Transverse colon (tissue), 4 donors: ENCODE measurements at regions not wholly inside any gene's neighbourhood (a gene's known extent, or its start where the extent isn't known, plus 50 kb on each side); places are given as distances from the start of the nearest gene placed in this dataset.
"Not testable (repeated sequence)": the region's sequence is repeated elsewhere in the genome, so short reads cannot be mapped to it uniquely, and the experiment has no call there.

Experiments
- DNase-seq: peaks from one replicate; pipeline ENCODE4 v3.0.0-alpha.2; 2019
- H3K27ac ChIP-seq, 4 donors: fragments of 200-600 bp; sonication (generic); 2 replicates each; pipeline ENCODE4 v1.5.1; 2016 to 2018; ENCODE audit warnings: inconsistent platforms in 4 of 4
- H3K27me3 ChIP-seq: fragments of 200-600 bp; sonication (generic); 2 replicates; pipeline ENCODE4 v1.5.1; 2017; ENCODE audit warnings: inconsistent platforms
- H3K36me3 ChIP-seq, 4 donors: fragments of 200-600 bp; sonication (generic); 2 replicates each; pipeline ENCODE4 v1.5.1; 2017 to 2019; ENCODE audit warnings: inconsistent platforms in 4 of 4
- H3K4me1 ChIP-seq, 4 donors: fragments of 200-600 bp; sonication (generic); 2 replicates each; pipeline ENCODE4 v1.5.1; 2017 to 2020; ENCODE audit warnings: inconsistent platforms in 4 of 4
- H3K4me3 ChIP-seq, 4 donors: fragments of 200-600 bp; sonication (generic); 1 replicate in 1 of 4; 2 replicates in 3 of 4; pipeline versions ENCODE4 v1.5.1 to v1.6.1; 2017 to 2019; ENCODE audit warnings: inconsistent platforms in 4 of 4
- H3K9me3 ChIP-seq, 2 donors: fragments of 200-600 bp; sonication (generic); 2 replicates each; pipeline ENCODE4 v1.5.1; 2017 to 2019; ENCODE audit warnings: inconsistent platforms in 2 of 2
- CTCF ChIP-seq, 5 experiments: fragments of 200-600 bp in 3 of 5; fragments of 450-650 bp in 2 of 5; sonication (generic) in 3 of 5; IDR thresholded peaks; 1 replicate in 2 of 5; 2 replicates in 3 of 5; pipeline ENCODE4 v1.5.1; 2016 to 2017; ENCODE audit warnings: antibody characterized with exemption in 5 of 5, inconsistent platforms in 3 of 5, mild to moderate bottlenecking in 2 of 5, moderate library complexity in 1 of 5
- EP300 ChIP-seq: sonication (generic); formaldehyde crosslinking; IDR thresholded peaks from one replicate; pipeline ENCODE4 v1.6.1; 2017; ENCODE audit warnings: antibody characterized with exemption, low read depth
- POLR2A ChIP-seq: fragments of 450-650 bp; IDR thresholded peaks from one replicate; pipeline ENCODE4 v1.6.1; 2016; ENCODE audit warnings: antibody characterized with exemption, mild to moderate bottlenecking, moderate library complexity
- POLR2AphosphoS5 ChIP-seq, 3 donors: sonication (generic); formaldehyde crosslinking; IDR thresholded peaks; one replicate each; pipeline ENCODE4 v1.6.1; 2016; ENCODE audit warnings: antibody characterized with exemption in 3 of 3
- WGBS, 2 donors: methylation state at CpG; one replicate each; pipeline ENCODE4 v1.1.5; 2018; ENCODE audit warnings: low coverage in 1 of 2; 5-methylcytosine and 5-hydroxymethylcytosine counted together
- in situ Hi-C, 4 donors: fragments of 200-750 bp; cut with MboI; loops; one replicate each; pipeline versions ENCODE4 v1.15.0 to v1.15.1; 2017; ENCODE audit warnings: low sequenced_read_pairs in 3 of 4, low pct_ligation_motif_present in 1 of 4, low pct_unique_long_range_greater_than_20kb in 1 of 4
- intact Hi-C: fragments of 100-400 bp; cut with DNase I; formaldehyde crosslinking; loops from one replicate; pipeline ENCODE4 v1.15.1; 2023; ENCODE audit warnings: low total_unique reads

DNA sequence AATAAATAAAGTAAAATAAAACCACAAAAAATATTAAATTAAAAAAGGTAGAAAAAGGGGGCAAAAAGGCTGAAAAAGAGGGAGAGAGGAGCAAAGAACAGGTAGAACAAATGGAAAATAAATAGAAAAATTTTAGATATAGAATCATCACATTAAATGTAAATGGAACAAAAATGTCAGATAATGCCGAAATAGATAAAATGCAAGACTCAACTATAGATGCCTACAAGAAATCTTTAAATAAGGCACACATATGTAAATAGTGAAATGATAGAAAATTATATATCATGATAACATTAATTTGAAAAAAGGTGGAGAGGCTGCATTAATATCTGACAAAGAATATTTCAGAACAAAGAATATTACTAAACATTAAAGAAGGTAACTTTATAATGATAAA, 477.1 kb upstream of the SPRY2 start:
- no peaks in the 10 kb centered on the region for H3K9me3 ChIP-seq
- no peaks in the 10 kb centered on the region for H3K4me1 ChIP-seq
- in situ Hi-C loops, result no loop called here
- intact Hi-C loops, result no loop called here
- no peak for TF ChIP-seq CTCF (IDR thresholded peaks at IDR 0.05)
- no peak for TF ChIP-seq POLR2A
- no peak for TF ChIP-seq EP300
- no peak for TF ChIP-seq POLR2AphosphoS5 (IDR thresholded peaks at IDR 0.05)
- H3K4me3 ChIP-seq, result no peak overlapping the region
- no peaks in the 10 kb centered on the region for H3K36me3 ChIP-seq
- 89 to 97% methylated on average over 1 of the region's 1 CpG for WGBS, 2 donors
- no peak overlapping the region for H3K27ac ChIP-seq
- no peak for DNase-seq
- no peaks in the 10 kb centered on the region for H3K27me3 ChIP-seq

DNA sequence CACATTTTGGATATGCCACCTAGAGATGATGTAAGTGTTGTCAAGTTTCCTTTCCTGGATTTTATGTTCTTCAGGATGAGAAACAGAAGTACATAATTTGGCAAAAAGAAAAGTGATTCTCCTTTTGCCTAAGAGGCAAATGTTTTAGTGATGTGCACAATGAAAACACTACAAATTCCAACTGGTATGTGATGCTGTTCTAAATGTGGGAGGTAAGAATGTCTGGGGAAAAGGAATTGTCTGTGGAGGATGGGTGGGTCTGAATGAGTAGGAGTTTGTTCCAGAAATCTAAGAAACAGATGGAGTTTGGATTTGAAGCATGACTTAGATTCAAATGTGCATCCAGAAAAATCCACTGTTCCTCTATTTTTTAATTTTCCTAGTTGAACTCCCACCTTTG, 473.6 kb upstream of the SPRY2 start:
- no peaks in the 10 kb centered on the region for H3K36me3 ChIP-seq
- no peak overlapping the region for H3K27ac ChIP-seq
- peaks cover 0 to 8% of the 10 kb centered on the region in 2 donors for H3K9me3 ChIP-seq
- in situ Hi-C loops (no loop called here), intact Hi-C loops (no loop called here)
- no peak overlapping the region for H3K4me3 ChIP-seq
- no peak for TF ChIP-seq EP300
- TF ChIP-seq POLR2A, result no peak
- no peak for TF ChIP-seq CTCF (IDR thresholded peaks at IDR 0.05)
- no peak for TF ChIP-seq POLR2AphosphoS5 (IDR thresholded peaks at IDR 0.05)
- DNase-seq, result no peak
- H3K4me1 ChIP-seq, result no peaks in the 10 kb centered on the region
- H3K27me3 ChIP-seq, result no peaks in the 10 kb centered on the region

DNA sequence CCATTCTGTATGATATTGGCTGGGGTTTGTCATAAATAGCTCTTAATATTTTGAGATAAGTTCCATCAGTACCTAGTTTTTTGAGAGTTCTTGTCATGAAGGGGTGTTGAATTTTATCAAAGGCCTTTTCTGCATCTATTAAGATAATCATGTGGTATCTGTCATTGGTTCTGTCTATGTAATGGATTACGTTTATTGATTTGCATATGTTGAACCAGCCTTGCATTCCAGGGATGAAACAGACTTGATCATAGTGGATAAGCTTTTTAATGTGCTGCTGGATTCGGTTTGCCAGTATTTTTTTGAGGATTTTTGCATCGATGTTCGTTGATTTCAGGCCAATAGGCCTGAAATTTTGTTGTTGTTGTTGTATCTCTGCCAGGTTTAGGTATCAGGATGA, 469.4 kb upstream of the SPRY2 start:
- H3K27me3 ChIP-seq, H3K27ac ChIP-seq, H3K4me3 ChIP-seq, intact Hi-C loops, H3K4me1 ChIP-seq, DNase-seq, H3K9me3 ChIP-seq, H3K36me3 ChIP-seq, in situ Hi-C loops: not testable (repeated sequence)
- 81 to 85% methylated on average over 4 of the region's 4 CpGs for WGBS, 2 donors

- H3K4me3 ChIP-seq, result no peak overlapping the region
- WGBS, 2 donors, result 86 to 100% methylated on average over 1 to 3 of the region's 3 CpGs
- in situ Hi-C loops, result no loop called here
- no peak for DNase-seq
- no peaks in the 10 kb centered on the region for H3K9me3 ChIP-seq
- no peaks in the 10 kb centered on the region for H3K36me3 ChIP-seq
- H3K27me3 ChIP-seq, result no peaks in the 10 kb centered on the region
- no peaks in the 10 kb centered on the region for H3K4me1 ChIP-seq
- TF ChIP-seq POLR2AphosphoS5 (IDR thresholded peaks at IDR 0.05) (no peak), EP300 (no peak), POLR2A (no peak), CTCF (IDR thresholded peaks at IDR 0.05) (no peak)
- no peak overlapping the region for H3K27ac ChIP-seq
- intact Hi-C loops, result no loop called here
Measured at GRCh38 chr13:80802946-80803345, 462.0 kb upstream of the SPRY2 start.

DNA sequence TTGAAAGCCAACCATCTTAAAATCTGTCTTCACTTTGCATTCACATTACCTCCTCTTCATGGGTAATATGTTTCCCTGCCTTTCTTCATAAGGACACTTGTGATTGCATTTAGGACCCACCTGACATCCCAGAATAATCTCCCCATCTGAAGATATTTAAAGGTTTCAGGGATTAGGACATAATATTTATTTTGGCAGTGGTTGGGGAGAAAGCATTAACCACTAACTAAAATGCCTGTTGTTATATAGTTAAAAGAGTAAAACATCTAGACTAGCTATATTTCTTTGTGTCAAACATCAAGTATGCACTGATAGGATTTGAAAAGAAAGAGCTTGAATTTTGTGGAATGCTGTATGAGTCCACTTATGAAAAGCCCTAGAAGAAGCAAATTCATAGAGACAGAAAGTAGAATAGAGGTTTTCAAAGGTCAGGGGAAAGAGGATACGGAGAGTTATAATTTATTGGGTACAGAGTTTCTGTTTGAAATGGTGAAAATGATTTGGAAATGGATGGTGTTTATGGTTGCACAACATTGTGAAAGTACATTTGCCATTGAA, 457.7 kb upstream of the SPRY2 start:
- intact Hi-C loops, result no loop called here
- no peaks in the 10 kb centered on the region for H3K36me3 ChIP-seq
- H3K27me3 ChIP-seq, result no peaks in the 10 kb centered on the region
- 51 to 88% methylated on average over 1 of the region's 1 CpG for WGBS, 2 donors
- no peak overlapping the region for H3K27ac ChIP-seq
- H3K4me1 ChIP-seq, result no peaks in the 10 kb centered on the region
- DNase-seq, result no peak
- no peak overlapping the region for H3K4me3 ChIP-seq
- TF ChIP-seq POLR2AphosphoS5 (IDR thresholded peaks at IDR 0.05), result no peak
- no peak for TF ChIP-seq EP300
- no peak for TF ChIP-seq CTCF (IDR thresholded peaks at IDR 0.05)
- TF ChIP-seq POLR2A, result no peak
- in situ Hi-C loops, result no loop called here
- no peaks in the 10 kb centered on the region for H3K9me3 ChIP-seq
